ENCODE measurements at regions not wholly inside any gene's neighbourhood (a gene's known extent, or its start where the extent isn't known, plus 50 kb on each side); places are given as distances from the start of the nearest gene placed in this dataset.
"Not testable (repeated sequence)": the region's sequence is repeated elsewhere in the genome, so short reads cannot be mapped to it uniquely, and the experiment has no call there.

- no peak overlapping the region for H3K27ac ChIP-seq (ENCODE audit: low read length)
- ATAC-seq (no peak), DNase-seq (no peak)
- no peak overlapping the region for H3K4me3 ChIP-seq (ENCODE audit: low read length)
- no peaks in the 10 kb centered on the region for H3K9me3 ChIP-seq (ENCODE audit: control insufficient read depth, low read length)
- intact Hi-C loops (cut with DNase I) = no loop called here
- no peaks in the 10 kb centered on the region for H3K4me1 ChIP-seq (ENCODE audit: control insufficient read depth, insufficient read depth, low read length)
- H3K27me3 ChIP-seq (ENCODE audit: control insufficient read depth, insufficient read depth) = no peaks in the 10 kb centered on the region
- 76% methylated on average over 2 of the region's 2 CpGs for WGBS
Observed at GRCh38 chr9:12403721-12404120, 289.5 kb upstream of the TYRP1 start.

- 53% methylated on average over 2 of the region's 2 CpGs for WGBS
- intact Hi-C loops (cut with DNase I) = no loop called here
- Histone ChIP-seq H3K27ac (ENCODE audit: low read length) (no peak overlapping the region), H3K4me1 (ENCODE audit: control insufficient read depth, insufficient read depth, low read length) (no peaks in the 10 kb centered on the region), H3K9me3 (ENCODE audit: control insufficient read depth, low read length) (no peaks in the 10 kb centered on the region), H3K4me3 (ENCODE audit: low read length) (no peak overlapping the region), H3K27me3 (ENCODE audit: control insufficient read depth, insufficient read depth) (no peaks in the 10 kb centered on the region)
- DNase-seq = no peak
- no peak for ATAC-seq
Observed at GRCh38 chr9:12413986-12414385, 279.2 kb upstream of the TYRP1 start.

DNA sequence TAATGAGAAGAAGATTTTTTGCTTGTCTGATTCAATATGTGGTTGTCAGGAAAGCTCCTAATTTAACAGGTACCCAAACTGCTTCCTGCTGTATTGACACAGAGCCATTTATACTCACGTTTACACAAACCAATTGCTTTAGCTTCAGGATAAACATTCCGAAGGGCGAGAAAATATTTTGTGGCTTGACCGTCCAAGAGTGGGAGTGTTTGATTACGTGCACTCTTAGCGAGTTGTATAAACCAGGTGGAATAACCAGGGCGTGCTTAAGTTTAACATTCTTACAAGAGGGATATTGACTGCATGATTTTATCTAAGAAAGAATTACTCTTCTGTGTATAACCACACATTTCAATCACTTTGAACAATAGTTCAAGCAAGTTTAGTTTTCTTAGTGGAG, 278.7 kb upstream of the TYRP1 start:
- no peak overlapping the region for H3K4me3 ChIP-seq (ENCODE audit: low read length)
- H3K4me1 ChIP-seq (ENCODE audit: control insufficient read depth, insufficient read depth, low read length) = no peaks in the 10 kb centered on the region
- intact Hi-C loops (cut with DNase I) = no loop called here
- DNase-seq (no peak), ATAC-seq (no peak)
- H3K27ac ChIP-seq (ENCODE audit: low read length) = no peak overlapping the region
- WGBS = 57% methylated on average over 7 of the region's 7 CpGs
- H3K27me3 ChIP-seq (ENCODE audit: control insufficient read depth, insufficient read depth) = no peaks in the 10 kb centered on the region
- H3K9me3 ChIP-seq (ENCODE audit: control insufficient read depth, low read length) = no peaks in the 10 kb centered on the region

GRCh38 chr9:12415361-12415760, 277.8 kb upstream of the TYRP1 start:
- Histone ChIP-seq H3K27ac (ENCODE audit: low read length) (no peak overlapping the region), H3K9me3 (ENCODE audit: control insufficient read depth, low read length) (no peaks in the 10 kb centered on the region), H3K4me1 (ENCODE audit: control insufficient read depth, insufficient read depth, low read length) (no peaks in the 10 kb centered on the region), H3K4me3 (ENCODE audit: low read length) (no peak overlapping the region), H3K27me3 (ENCODE audit: control insufficient read depth, insufficient read depth) (no peaks in the 10 kb centered on the region)
- DNase-seq (no peak), ATAC-seq (no peak)
- intact Hi-C loops (cut with DNase I) = no loop called here
- WGBS = 92% methylated on average over 2 of the region's 2 CpGs

DNA sequence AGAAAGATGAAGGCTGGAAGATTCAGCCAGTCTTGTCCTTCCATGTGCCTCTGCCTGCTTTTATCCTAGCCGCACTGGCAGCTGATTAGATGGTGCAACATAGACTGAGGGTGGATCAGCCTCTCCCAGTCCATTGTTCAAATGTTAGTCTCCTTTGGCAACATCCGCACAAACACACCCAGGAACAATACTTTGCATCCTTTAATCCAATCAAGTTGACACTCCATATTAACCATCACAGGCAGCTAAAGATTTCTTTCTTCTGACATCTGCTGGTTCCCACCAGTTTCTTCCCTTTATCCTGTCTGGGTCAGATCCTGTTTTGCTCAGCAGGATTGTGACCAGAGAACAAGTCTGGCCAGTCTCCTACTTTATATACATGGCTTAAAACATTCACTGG, 276.5 kb upstream of the TYRP1 start:
- no peak for DNase-seq
- intact Hi-C loops (cut with DNase I) = no loop called here

GRCh38 chr9:12424243-12424642, 268.9 kb upstream of the TYRP1 start:
- no peak overlapping the region for H3K4me3 ChIP-seq (ENCODE audit: low read length)
- H3K27ac ChIP-seq (ENCODE audit: low read length) = no peak overlapping the region
- no peaks in the 10 kb centered on the region for H3K9me3 ChIP-seq (ENCODE audit: control insufficient read depth, low read length)
- H3K27me3 ChIP-seq (ENCODE audit: control insufficient read depth, insufficient read depth) = no peaks in the 10 kb centered on the region
- H3K4me1 ChIP-seq (ENCODE audit: control insufficient read depth, insufficient read depth, low read length) = no peaks in the 10 kb centered on the region
- no peak for ATAC-seq
- intact Hi-C loops (cut with DNase I) = no loop called here
- 46% methylated on average over 4 of the region's 4 CpGs for WGBS
- DNase-seq = no peak

More for the DNA sequence above, 276.5 kb upstream of the TYRP1 start:
- no peak overlapping the region for H3K4me3 ChIP-seq (ENCODE audit: low read length)
- no peaks in the 10 kb centered on the region for H3K27me3 ChIP-seq (ENCODE audit: control insufficient read depth, insufficient read depth)
- ATAC-seq = no peak
- no peak overlapping the region for H3K27ac ChIP-seq (ENCODE audit: low read length)
- H3K4me1 ChIP-seq (ENCODE audit: control insufficient read depth, insufficient read depth, low read length) = no peaks in the 10 kb centered on the region
- no peaks in the 10 kb centered on the region for H3K9me3 ChIP-seq (ENCODE audit: control insufficient read depth, low read length)
- 86% methylated on average over 2 of the region's 2 CpGs for WGBS

GRCh38 chr9:12425878-12426864, 267.0 kb upstream of the TYRP1 start:
- ATAC-seq (no peak), DNase-seq (no peak)
- H3K27ac ChIP-seq (ENCODE audit: low read length) = no peak overlapping the region
- 44% methylated on average over 8 of the region's 8 CpGs for WGBS
- no peak overlapping the region for H3K4me3 ChIP-seq (ENCODE audit: low read length)
- H3K9me3 ChIP-seq (ENCODE audit: control insufficient read depth, low read length) = no peaks in the 10 kb centered on the region
- intact Hi-C loops (cut with DNase I) = no loop called here
- H3K4me1 ChIP-seq (ENCODE audit: control insufficient read depth, insufficient read depth, low read length) = no peaks in the 10 kb centered on the region
- H3K27me3 ChIP-seq (ENCODE audit: control insufficient read depth, insufficient read depth) = no peaks in the 10 kb centered on the region

- Histone ChIP-seq H3K4me3 (ENCODE audit: low read length) (no peak overlapping the region), H3K9me3 (ENCODE audit: control insufficient read depth, low read length) (no peaks in the 10 kb centered on the region), H3K27me3 (ENCODE audit: control insufficient read depth, insufficient read depth) (no peaks in the 10 kb centered on the region), H3K4me1 (ENCODE audit: control insufficient read depth, insufficient read depth, low read length) (no peaks in the 10 kb centered on the region), H3K27ac (ENCODE audit: low read length) (no peak overlapping the region)
- 76% methylated on average over 3 of the region's 3 CpGs for WGBS
- ATAC-seq = no peak
- intact Hi-C loops (cut with DNase I) = no loop called here
- no peak for DNase-seq
Observed at GRCh38 chr9:12439267-12439666, 253.9 kb upstream of the TYRP1 start.

DNA sequence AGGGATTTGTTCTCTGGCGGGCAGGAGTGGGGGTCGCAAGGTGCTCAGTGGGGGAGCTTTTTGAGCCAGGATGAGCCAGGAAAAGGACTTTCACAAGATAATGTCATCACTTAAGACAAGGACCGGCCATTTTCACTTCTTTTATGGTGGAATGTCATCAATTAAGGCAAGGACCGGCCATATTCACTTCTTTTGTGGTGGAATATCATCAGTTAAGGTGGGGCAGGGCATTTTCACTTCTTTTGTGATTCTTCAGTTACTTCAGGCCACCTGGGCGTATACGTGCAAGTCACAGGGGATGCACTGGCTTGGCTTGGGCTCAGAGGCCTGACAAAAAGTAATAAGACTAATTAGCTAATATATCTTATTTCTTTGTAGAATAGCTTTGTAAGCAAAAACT, 252.1 kb upstream of the TYRP1 start:
- H3K27ac ChIP-seq (ENCODE audit: low read length); intact Hi-C loops (cut with DNase I); H3K4me3 ChIP-seq (ENCODE audit: low read length); H3K9me3 ChIP-seq (ENCODE audit: control insufficient read depth, low read length); DNase-seq; H3K4me1 ChIP-seq (ENCODE audit: control insufficient read depth, insufficient read depth, low read length); ATAC-seq; H3K27me3 ChIP-seq (ENCODE audit: control insufficient read depth, insufficient read depth): not testable (repeated sequence)
- WGBS = 74% methylated on average over 6 of the region's 6 CpGs

- Histone ChIP-seq H3K4me1 (ENCODE audit: control insufficient read depth, insufficient read depth, low read length) (no peaks in the 10 kb centered on the region), H3K9me3 (ENCODE audit: control insufficient read depth, low read length) (no peaks in the 10 kb centered on the region), H3K27me3 (ENCODE audit: control insufficient read depth, insufficient read depth) (no peaks in the 10 kb centered on the region), H3K4me3 (ENCODE audit: low read length) (no peak overlapping the region), H3K27ac (ENCODE audit: low read length) (no peak overlapping the region)
- intact Hi-C loops (cut with DNase I) = no loop called here
- ATAC-seq (peak in 1 of 2 donors; percentile 59), DNase-seq (no peak)
- 93% methylated on average over 1 of the region's 1 CpG for WGBS
Observed at GRCh38 chr9:12441506-12441905, 251.7 kb upstream of the TYRP1 start.

GRCh38 chr9:12448246-12448645, 244.9 kb upstream of the TYRP1 start:
- intact Hi-C loops (cut with DNase I) = no loop called here
- no peak overlapping the region for H3K27ac ChIP-seq (ENCODE audit: low read length)
- H3K9me3 ChIP-seq (ENCODE audit: control insufficient read depth, low read length) = no peaks in the 10 kb centered on the region
- H3K4me1 ChIP-seq (ENCODE audit: control insufficient read depth, insufficient read depth, low read length) = no peaks in the 10 kb centered on the region
- DNase-seq = no peak
- no peaks in the 10 kb centered on the region for H3K27me3 ChIP-seq (ENCODE audit: control insufficient read depth, insufficient read depth)
- ATAC-seq = no peak
- H3K4me3 ChIP-seq (ENCODE audit: low read length) = no peak overlapping the region
- WGBS = 52% methylated on average over 1 of the region's 1 CpG
